ENCODE measurements at regions not wholly inside any gene's neighbourhood (a gene's known extent, or its start where the extent isn't known, plus 50 kb on each side); places are given as distances from the start of the nearest gene placed in this dataset.
A peak's percentile ranks its signal among the peaks of the same experiment; 100 is the strongest.

DNA sequence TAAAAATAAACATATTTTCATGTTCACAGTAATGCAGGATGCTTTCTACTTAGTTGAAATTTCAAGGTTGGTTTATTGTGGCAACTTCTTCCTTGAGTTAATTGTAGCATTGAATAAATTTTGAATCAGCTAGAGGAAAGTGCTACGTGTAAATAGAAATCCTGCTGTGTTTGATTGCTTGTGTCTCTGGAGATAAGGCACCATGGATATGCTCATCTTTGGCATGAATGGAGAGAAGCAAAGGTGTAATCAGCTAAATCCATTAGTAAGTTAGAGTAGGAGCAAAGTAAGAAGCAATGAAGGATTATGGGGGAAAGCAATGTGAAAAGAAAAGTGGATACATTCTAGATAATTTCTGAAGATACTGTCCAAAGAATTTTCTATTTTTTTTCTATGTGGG lies 331.1 kb downstream of the PTPRC start:
- no peak for DNase-seq
- no peak for ATAC-seq
- Mint-ChIP-seq H3K36me3 (ENCODE audit: insufficient read depth) (no peaks in the 10 kb centered on the region), H3K27me3 (ENCODE audit: low read depth) (peaks cover 3% of the 10 kb centered on the region), H3K9me3 (peaks cover 11% of the 10 kb centered on the region), H3K4me3 (no peak overlapping the region), H3K4me1 (ENCODE audit: low read depth) (peaks cover 2% of the 10 kb centered on the region)

DNA sequence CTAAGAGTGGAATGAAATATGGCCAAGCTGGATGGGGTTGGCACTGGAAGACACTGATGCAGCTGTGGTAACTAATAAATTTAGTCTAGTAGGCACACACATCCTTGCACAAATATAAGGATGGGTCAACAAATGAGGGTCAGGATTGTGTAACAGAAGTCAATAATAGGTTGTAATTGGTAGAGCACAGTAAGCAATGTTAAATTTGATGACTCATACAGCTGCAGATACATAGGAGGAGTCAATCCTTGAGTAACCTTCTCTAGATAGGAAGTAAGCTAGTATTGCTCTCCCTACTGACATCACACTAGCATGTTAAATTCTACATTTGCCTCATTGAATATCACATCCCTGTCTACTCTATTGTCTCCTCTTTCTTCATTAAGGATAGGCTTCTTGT lies 332.1 kb downstream of the PTPRC start:
- H3K27me3 Mint-ChIP-seq (ENCODE audit: low read depth): peaks cover 3% of the 10 kb centered on the region
- no peaks in the 10 kb centered on the region for H3K36me3 Mint-ChIP-seq (ENCODE audit: insufficient read depth)
- H3K9me3 Mint-ChIP-seq: peaks cover 2% of the 10 kb centered on the region
- H3K4me3 Mint-ChIP-seq: no peak overlapping the region
- H3K4me1 Mint-ChIP-seq (ENCODE audit: low read depth): peaks cover 2% of the 10 kb centered on the region
- peak in 1 of 2 donors; percentile 35 for ATAC-seq
- no peak for DNase-seq

DNA sequence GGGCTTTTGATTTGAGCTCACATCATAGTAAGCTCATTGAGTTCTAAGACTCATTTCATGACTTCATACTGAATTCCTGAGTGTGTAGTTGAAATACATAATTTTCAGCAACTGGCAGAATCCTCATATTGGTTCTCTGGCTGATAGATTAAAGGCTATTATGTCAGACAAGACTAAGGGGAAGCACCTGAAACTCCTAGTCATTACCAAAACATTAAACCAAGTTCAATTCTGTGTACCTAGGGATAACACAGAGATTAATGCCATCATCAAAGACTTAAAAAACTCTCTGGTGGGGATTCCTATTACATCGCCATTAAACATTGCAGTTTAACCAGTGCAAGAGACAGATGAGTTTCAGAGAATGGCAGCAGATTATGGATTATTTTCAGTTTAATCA lies 339.1 kb downstream of the PTPRC start:
- H3K9me3 Mint-ChIP-seq: no peaks in the 10 kb centered on the region
- no peak overlapping the region for H3K4me3 Mint-ChIP-seq
- DNase-seq: no peak
- H3K4me1 Mint-ChIP-seq (ENCODE audit: low read depth): no peaks in the 10 kb centered on the region
- H3K27me3 Mint-ChIP-seq (ENCODE audit: low read depth): no peaks in the 10 kb centered on the region
- no peaks in the 10 kb centered on the region for H3K36me3 Mint-ChIP-seq (ENCODE audit: insufficient read depth)
- peak in 1 of 2 donors; percentile 25 for ATAC-seq

DNA sequence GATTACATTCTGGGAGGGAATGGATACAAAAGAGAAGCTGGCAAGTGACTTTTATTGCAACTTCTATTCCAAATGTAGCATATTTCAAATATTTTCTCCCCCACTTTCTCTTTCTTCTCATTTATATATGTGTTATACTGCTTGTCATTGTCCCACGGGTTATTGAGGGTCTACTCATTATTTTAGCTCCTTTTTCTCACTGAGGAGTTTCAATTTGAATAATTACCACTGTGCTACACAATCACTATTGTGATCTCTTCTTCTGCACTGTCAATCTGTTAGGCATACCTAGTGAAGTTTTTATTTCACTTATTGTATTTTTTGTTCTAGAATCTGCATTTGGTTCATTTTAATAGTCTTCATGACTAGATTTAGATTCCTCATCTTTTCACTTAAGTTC lies 339.7 kb downstream of the PTPRC start:
- Mint-ChIP-seq H3K4me1 (ENCODE audit: low read depth) (no peaks in the 10 kb centered on the region), H3K9me3 (no peaks in the 10 kb centered on the region), H3K36me3 (ENCODE audit: insufficient read depth) (no peaks in the 10 kb centered on the region), H3K4me3 (no peak overlapping the region), H3K27me3 (ENCODE audit: low read depth) (no peaks in the 10 kb centered on the region)
- no peak for ATAC-seq
- no peak for DNase-seq

DNA sequence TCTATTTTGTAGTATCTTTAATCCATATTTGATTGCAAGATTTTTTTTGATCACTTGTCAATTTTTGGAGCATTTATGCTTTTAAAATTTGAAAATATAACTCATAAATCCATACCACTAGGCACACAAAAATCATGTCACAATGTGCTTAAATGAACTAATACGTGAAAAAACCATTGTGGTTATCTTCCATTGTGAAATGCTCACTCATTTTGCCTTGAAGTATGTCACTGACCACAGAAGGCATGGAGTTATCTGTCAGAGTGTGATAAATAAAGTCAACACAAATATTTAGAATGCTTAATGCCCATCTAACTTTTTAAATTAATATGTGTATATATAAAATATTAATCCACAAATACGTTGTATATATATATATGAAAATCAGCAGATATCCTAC lies 347.2 kb downstream of the PTPRC start:
- Mint-ChIP-seq H3K9me3 (peaks cover 3% of the 10 kb centered on the region), H3K36me3 (ENCODE audit: insufficient read depth) (no peaks in the 10 kb centered on the region), H3K4me3 (no peak overlapping the region), H3K27me3 (ENCODE audit: low read depth) (peaks cover 2% of the 10 kb centered on the region), H3K4me1 (ENCODE audit: low read depth) (no peaks in the 10 kb centered on the region)
- ATAC-seq (no peak), DNase-seq (no peak)

DNA sequence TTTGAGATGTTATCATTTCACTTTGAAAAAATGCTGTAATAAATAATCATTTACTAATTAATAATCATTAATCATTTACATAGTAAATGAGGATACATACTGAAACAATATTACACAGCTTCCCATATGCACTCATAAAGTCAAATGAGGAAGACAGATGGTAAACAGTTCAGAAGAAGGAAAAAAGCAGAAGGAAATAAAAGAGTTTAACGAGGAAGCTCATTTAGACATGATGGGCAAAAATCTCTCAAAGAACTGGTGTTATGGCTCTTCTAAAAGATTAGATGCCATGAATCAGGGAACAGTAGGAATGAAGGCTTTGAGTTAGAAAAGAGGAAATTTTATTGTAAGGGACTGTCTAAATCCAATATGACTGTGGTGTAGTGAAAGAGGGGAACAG lies 347.6 kb downstream of the PTPRC start:
- H3K4me1 Mint-ChIP-seq (ENCODE audit: low read depth): no peaks in the 10 kb centered on the region
- no peak overlapping the region for H3K4me3 Mint-ChIP-seq
- peaks cover 2% of the 10 kb centered on the region for H3K27me3 Mint-ChIP-seq (ENCODE audit: low read depth)
- peaks cover 3% of the 10 kb centered on the region for H3K9me3 Mint-ChIP-seq
- ATAC-seq (no peak), DNase-seq (no peak)
- H3K36me3 Mint-ChIP-seq (ENCODE audit: insufficient read depth): no peaks in the 10 kb centered on the region

DNA sequence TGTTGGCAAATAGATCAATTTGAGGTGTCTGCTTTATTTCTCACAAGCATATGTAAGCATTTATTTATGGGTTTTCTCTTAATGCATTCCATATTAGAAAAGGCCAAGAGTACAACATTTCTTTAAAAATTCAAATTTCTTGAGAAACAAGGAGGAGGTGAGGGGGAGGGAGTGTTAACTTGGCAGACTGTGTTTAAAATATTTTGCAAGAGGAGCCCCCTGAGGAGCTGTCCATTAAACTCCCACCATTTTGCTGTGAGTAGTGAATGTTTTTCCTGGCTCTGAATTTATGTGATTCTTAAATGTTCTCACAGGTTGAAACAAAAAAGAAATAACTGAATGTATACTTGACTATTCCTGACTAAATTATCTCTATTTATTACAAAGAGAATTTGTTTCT lies 363.8 kb downstream of the PTPRC start:
- ATAC-seq: no peak
- H3K4me3 Mint-ChIP-seq: no peak overlapping the region
- H3K27me3 Mint-ChIP-seq (ENCODE audit: low read depth): no peaks in the 10 kb centered on the region
- H3K4me1 Mint-ChIP-seq (ENCODE audit: low read depth): no peaks in the 10 kb centered on the region
- H3K9me3 Mint-ChIP-seq: no peaks in the 10 kb centered on the region
- no peaks in the 10 kb centered on the region for H3K36me3 Mint-ChIP-seq (ENCODE audit: insufficient read depth)
- no peak for DNase-seq

DNA sequence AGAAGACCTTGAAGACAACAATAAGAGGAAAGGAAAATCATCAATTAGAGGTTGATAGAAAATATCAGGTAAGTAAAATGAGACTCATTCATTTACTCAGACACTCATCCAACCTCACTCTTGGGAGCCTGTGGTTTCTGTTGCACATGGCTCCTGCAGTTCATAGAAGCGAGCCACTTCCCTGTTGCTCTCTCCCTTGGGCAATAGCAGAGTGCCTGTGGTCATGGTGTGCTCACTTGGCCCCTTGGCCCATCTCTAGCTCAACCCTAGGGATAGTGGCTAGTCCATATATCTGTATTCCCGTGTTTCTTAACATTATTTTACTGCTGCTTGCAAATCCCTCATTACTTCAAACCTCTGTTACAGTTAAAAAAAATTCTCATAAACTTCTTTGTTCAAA lies 368.6 kb downstream of the PTPRC start:
- H3K9me3 Mint-ChIP-seq: no peaks in the 10 kb centered on the region

DNA sequence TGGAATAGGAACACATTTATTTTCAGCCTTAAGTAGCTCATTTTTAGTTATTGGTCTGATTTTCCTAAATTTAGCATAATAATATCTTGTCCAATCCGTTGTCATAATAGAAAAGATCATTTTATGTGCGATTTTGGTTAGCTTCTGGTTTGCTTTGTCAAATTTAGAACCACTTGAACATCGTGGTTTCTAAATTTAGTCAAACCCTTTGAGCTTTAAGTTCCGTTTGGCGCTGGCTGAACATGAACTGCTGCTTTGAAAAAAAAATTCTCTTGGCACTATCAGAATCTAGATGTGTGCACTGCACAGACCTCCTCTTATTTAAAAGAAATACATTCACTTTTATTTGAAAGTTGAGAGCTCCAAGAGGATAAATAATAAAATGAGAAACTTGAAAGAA lies 370.6 kb downstream of the PTPRC start:
- no peaks in the 10 kb centered on the region for H3K36me3 Mint-ChIP-seq (ENCODE audit: insufficient read depth)
- peaks cover 20% of the 10 kb centered on the region for H3K4me1 Mint-ChIP-seq (ENCODE audit: low read depth)
- no peaks in the 10 kb centered on the region for H3K9me3 Mint-ChIP-seq
- ATAC-seq (peak in 1 of 2 donors; percentile 46), DNase-seq (no peak)
- H3K4me3 Mint-ChIP-seq: no peak overlapping the region
- H3K27me3 Mint-ChIP-seq (ENCODE audit: low read depth): no peaks in the 10 kb centered on the region

More for the DNA sequence above, 368.6 kb downstream of the PTPRC start:
- Mint-ChIP-seq H3K36me3 (ENCODE audit: insufficient read depth) (no peaks in the 10 kb centered on the region), H3K4me3 (no peak overlapping the region), H3K27me3 (ENCODE audit: low read depth) (no peaks in the 10 kb centered on the region), H3K4me1 (ENCODE audit: low read depth) (peaks cover 20% of the 10 kb centered on the region)
- ATAC-seq (no peak), DNase-seq (no peak)

DNA sequence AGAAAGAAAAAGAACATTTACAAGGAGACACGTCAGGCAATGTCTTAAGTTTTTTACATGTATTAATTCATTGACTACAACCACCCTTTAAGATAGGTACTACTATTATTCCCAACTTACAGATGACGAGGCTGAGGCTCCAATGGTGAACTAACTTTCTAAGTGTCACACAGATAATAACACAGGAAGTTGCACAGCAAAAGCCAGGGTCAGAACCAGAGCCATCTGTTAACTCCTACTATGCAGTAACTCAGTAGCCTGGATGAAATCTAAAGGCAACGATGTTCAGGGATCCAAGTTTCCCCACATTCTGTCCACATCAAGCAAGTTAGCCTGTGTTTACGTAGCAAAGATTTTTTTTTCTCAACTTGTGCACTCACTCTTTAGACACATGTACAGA lies 371.7 kb downstream of the PTPRC start:
- Mint-ChIP-seq H3K9me3 (no peaks in the 10 kb centered on the region), H3K4me3 (no peak overlapping the region), H3K4me1 (ENCODE audit: low read depth) (peaks cover 25% of the 10 kb centered on the region), H3K27me3 (ENCODE audit: low read depth) (no peaks in the 10 kb centered on the region), H3K36me3 (ENCODE audit: insufficient read depth) (no peaks in the 10 kb centered on the region)
- no peak for DNase-seq
- no peak for ATAC-seq

DNA sequence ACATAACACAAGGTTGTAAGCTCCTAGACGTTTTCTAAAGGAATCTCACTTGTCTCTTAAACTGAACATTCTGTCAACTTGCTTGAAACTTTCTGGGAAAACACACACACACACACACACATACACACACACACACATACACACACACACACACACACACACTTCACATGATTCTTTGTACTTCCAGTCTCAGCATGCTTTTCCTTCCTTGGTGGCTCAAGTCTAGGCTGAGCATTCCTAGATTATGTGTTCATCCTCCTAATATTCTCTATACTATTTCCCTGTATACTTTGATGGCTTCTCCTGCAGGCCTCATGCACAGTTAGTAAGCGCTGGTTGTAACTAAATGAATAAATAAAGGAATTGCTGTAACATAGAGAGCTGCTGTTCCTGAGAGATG lies 372.1 kb downstream of the PTPRC start:
- no peaks in the 10 kb centered on the region for H3K36me3 Mint-ChIP-seq (ENCODE audit: insufficient read depth)
- no peak for ATAC-seq
- H3K4me3 Mint-ChIP-seq: no peak overlapping the region
- H3K9me3 Mint-ChIP-seq: no peaks in the 10 kb centered on the region
- DNase-seq: no peak
- no peaks in the 10 kb centered on the region for H3K27me3 Mint-ChIP-seq (ENCODE audit: low read depth)
- H3K4me1 Mint-ChIP-seq (ENCODE audit: low read depth): peaks cover 25% of the 10 kb centered on the region

DNA sequence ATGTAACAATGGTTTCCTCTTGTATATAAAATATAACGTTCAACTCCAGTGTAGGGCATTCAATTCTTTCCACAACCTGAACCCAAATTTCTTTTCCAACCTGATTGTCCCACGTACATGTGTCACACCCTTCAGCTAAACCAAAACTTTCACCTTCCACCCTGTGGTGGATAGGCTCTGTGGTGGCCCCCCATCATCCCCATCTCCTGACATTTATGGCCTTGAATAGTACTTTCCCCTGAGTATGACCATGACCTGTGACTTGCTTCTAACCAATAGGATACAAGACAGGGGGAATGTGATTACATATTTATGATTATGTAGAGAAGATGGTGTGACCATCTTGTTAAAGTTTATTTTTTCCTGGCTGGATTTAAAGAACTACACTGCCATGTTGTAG lies 377.0 kb downstream of the PTPRC start:
- no peak overlapping the region for H3K4me3 Mint-ChIP-seq
- ATAC-seq: no peak

DNA sequence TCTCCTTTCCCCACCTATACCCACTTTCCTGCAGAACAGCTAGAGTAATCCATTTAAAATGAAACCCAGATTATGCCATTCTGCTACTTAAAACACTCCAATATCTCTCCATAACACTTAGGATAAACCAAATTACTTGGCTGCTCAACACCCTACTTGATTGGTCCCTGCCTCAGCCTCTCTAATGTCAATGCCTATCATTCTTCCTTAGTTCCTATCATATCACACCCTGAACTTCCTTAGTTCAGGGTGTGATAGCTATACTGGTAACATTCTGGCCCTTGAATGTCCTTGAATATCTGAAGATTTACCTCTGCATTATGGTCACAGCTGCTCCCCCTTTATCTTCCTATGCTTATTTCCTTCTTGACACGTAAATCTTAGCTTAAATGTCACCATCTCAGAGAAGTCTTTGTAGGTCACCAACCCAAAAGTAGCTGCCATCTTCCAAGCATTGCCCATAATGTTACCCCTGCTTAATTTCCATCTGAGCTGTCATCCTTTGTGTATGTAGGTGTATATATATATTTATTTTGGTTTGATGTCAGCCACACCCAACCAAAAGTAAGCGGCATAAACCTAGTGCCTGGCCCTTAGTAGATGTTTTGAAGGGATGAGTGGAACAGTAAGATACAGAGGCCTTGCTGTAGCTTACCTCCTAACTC lies 379.8 kb downstream of the PTPRC start:
- H3K27me3 Mint-ChIP-seq (ENCODE audit: low read depth): no peaks in the 10 kb centered on the region
- ATAC-seq: no peak
- DNase-seq: no peak
- H3K36me3 Mint-ChIP-seq (ENCODE audit: insufficient read depth): no peaks in the 10 kb centered on the region
- peaks cover 3% of the 10 kb centered on the region for H3K9me3 Mint-ChIP-seq
- no peak overlapping the region for H3K4me3 Mint-ChIP-seq
- peaks cover 8% of the 10 kb centered on the region for H3K4me1 Mint-ChIP-seq (ENCODE audit: low read depth)

More for the DNA sequence above, 377.0 kb downstream of the PTPRC start:
- Mint-ChIP-seq H3K36me3 (ENCODE audit: insufficient read depth) (no peaks in the 10 kb centered on the region), H3K27me3 (ENCODE audit: low read depth) (no peaks in the 10 kb centered on the region), H3K4me1 (ENCODE audit: low read depth) (peaks cover 8% of the 10 kb centered on the region), H3K9me3 (no peaks in the 10 kb centered on the region)
- DNase-seq: no peak

DNA sequence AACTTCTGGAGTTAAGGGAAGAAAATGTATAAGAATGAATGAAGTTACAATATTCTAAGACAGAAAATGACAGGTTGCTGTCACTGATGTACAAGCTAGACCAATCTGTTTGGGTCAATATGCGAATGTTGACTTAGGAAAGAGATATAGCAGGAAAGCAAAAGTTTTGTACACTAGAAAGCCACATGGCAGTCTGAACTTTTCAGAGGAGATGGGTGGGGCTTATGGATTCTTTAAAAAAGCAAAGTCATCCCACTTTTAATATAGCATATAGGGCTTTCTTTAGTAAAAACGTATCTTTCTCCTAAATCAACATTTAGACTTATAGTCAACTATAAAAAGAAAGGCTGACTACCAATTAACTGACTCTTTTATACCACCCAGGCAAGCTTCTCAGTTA lies 381.2 kb downstream of the PTPRC start:
- H3K4me1 Mint-ChIP-seq (ENCODE audit: low read depth): peaks cover 3% of the 10 kb centered on the region
- ATAC-seq (no peak), DNase-seq (no peak)
- no peaks in the 10 kb centered on the region for H3K27me3 Mint-ChIP-seq (ENCODE audit: low read depth)
- peaks cover 3% of the 10 kb centered on the region for H3K9me3 Mint-ChIP-seq
- no peaks in the 10 kb centered on the region for H3K36me3 Mint-ChIP-seq (ENCODE audit: insufficient read depth)
- no peak overlapping the region for H3K4me3 Mint-ChIP-seq

DNA sequence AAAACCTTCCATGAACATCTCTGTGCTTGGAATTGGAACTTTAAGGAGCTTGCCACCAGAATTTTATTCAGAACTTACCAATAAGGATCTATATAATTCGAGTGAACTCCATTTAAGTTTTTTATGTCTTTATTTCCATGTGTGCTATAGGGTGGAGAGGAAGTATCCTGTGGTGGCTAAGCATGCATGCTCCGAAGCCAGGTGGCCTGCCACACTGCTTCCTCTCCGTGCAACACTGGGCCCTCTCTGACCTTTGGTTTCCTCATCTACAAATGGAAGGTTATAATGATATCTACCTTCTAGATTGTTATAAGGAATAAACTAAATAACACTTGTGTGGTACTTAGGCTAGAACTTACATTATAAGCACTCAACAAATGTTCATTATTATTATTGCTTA lies 382.1 kb downstream of the PTPRC start:
- Mint-ChIP-seq H3K4me3 (no peak overlapping the region), H3K4me1 (ENCODE audit: low read depth) (peaks cover 3% of the 10 kb centered on the region), H3K27me3 (ENCODE audit: low read depth) (no peaks in the 10 kb centered on the region), H3K9me3 (peaks cover 3% of the 10 kb centered on the region), H3K36me3 (ENCODE audit: insufficient read depth) (no peaks in the 10 kb centered on the region)
- DNase-seq (no peak), ATAC-seq (no peak)

DNA sequence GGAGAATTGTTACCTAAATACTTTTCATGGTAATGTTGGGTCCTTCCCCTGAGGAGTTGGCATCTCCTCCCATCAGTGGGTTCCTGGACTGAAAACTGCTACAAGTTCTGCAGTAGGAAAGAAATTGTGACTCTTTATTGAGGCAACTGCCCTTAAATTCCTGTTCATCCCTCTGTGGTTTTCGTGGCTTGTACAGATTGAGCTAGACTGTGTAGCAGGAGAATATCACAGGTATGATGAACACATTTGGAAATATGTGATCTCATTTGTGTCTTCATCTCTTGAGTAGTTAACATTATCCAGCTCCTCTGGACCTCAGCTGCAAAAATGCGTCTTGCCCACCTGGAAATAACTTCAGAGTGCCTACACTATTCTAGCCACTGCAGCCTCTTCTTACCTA lies 390.6 kb downstream of the PTPRC start:
- H3K27me3 Mint-ChIP-seq (ENCODE audit: low read depth): no peaks in the 10 kb centered on the region
- no peaks in the 10 kb centered on the region for H3K9me3 Mint-ChIP-seq
- no peak overlapping the region for H3K4me3 Mint-ChIP-seq
- DNase-seq (no peak), ATAC-seq (no peak)
- no peaks in the 10 kb centered on the region for H3K36me3 Mint-ChIP-seq (ENCODE audit: insufficient read depth)
- peaks cover 2% of the 10 kb centered on the region for H3K4me1 Mint-ChIP-seq (ENCODE audit: low read depth)
